ENCODE measurements at regions not wholly inside any gene's neighbourhood (a gene's known extent, or its start where the extent isn't known, plus 50 kb on each side); places are given as distances from the start of the nearest gene placed in this dataset.

- TF ChIP-seq CTCF (IDR thresholded peaks at IDR 0.05) = no peak
- no peak overlapping the region for H3K27ac ChIP-seq (ENCODE audit: low read depth in 1 of 2, low read length in 2 of 2)
- no peak overlapping the region for H3K4me3 ChIP-seq (replicated peaks in 1 of 3; ENCODE audit: low read depth in 2 of 3, low read length in 3 of 3)
- no peaks in the 10 kb centered on the region for H4K20me1 ChIP-seq (ENCODE audit: insufficient read depth, low read length)
- Mint-ChIP-seq H3K27ac (no peak overlapping the region), H3K27me3 (ENCODE audit: low read depth in 3 of 3) (no peaks in the 10 kb centered on the region), H3K36me3 (no peaks in the 10 kb centered on the region), H3K4me3 (no peak overlapping the region), H3K4me1 (no peaks in the 10 kb centered on the region), H3K9me3 (no peaks in the 10 kb centered on the region)
- no peaks in the 10 kb centered on the region for H3K27me3 ChIP-seq (ENCODE audit: control insufficient read depth in 2 of 2, insufficient read depth in 2 of 2, low read length in 2 of 2)
- no peak overlapping the region for H3K4me2 ChIP-seq (replicated peaks; ENCODE audit: extremely low read depth, low read length, poor library complexity, severe bottlenecking)
- DNase-seq = no peak
- H2AFZ ChIP-seq (ENCODE audit: insufficient read depth, low read depth, low read length, poor library complexity, severe bottlenecking) = no peak overlapping the region
- no peaks in the 10 kb centered on the region for H3K79me2 ChIP-seq (ENCODE audit: insufficient read depth, low read length)
- intact Hi-C loops (cut with micrococcal nuclease) = no loop called here
- no peak overlapping the region for H3K9ac ChIP-seq (ENCODE audit: insufficient read depth, low read length, poor library complexity, severe bottlenecking)
- H3K36me3 ChIP-seq (replicated peaks in 1 of 2; ENCODE audit: control insufficient read depth in 1 of 2, insufficient read depth in 2 of 2, low read length in 2 of 2) = no peaks in the 10 kb centered on the region
- H3K9me3 ChIP-seq (replicated peaks in 1 of 2; ENCODE audit: control insufficient read depth in 1 of 2, insufficient read depth in 1 of 2, low read length in 2 of 2) = no peaks in the 10 kb centered on the region
- H3K4me1 ChIP-seq (ENCODE audit: control insufficient read depth in 1 of 2, insufficient read depth in 2 of 2, low read length in 2 of 2) = no peaks in the 10 kb centered on the region
- no CpG with 5 or more reads among the region's 1 CpG for WGBS (ENCODE audit: insufficient coverage)
Measured at GRCh38 chr5:96243862-96244261, 189.2 kb downstream of the PCSK1 start.

DNA sequence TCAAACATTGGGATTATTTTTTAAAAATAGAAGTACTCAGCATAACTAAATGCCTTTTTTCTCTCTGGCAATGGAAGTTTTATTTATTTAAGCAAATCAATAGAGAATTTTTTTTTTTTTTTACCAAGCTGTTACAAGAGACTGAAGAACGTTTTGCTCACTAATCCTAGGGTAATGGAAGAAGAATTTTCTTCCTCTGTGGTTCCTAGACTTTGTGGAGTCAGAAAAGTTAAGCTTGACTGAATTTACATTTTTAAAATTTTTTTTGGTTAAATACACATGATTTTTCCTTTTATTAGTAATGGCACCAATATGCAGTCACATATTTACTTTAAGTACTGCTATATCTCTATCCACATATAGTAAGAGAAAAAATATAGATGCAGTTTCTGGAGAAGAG is 189.8 kb downstream of the PCSK1 start:
- Histone ChIP-seq H3K9ac (ENCODE audit: insufficient read depth, low read length, poor library complexity, severe bottlenecking) (no peak overlapping the region), H3K36me3 (replicated peaks in 1 of 2; ENCODE audit: control insufficient read depth in 1 of 2, insufficient read depth in 2 of 2, low read length in 2 of 2) (no peaks in the 10 kb centered on the region), H3K27me3 (ENCODE audit: control insufficient read depth in 2 of 2, insufficient read depth in 2 of 2, low read length in 2 of 2) (no peaks in the 10 kb centered on the region), H3K27ac (ENCODE audit: low read depth in 1 of 2, low read length in 2 of 2) (no peak overlapping the region), H3K4me1 (ENCODE audit: control insufficient read depth in 1 of 2, insufficient read depth in 2 of 2, low read length in 2 of 2) (no peaks in the 10 kb centered on the region), H3K79me2 (ENCODE audit: insufficient read depth, low read length) (no peaks in the 10 kb centered on the region), H2AFZ (ENCODE audit: insufficient read depth, low read depth, low read length, poor library complexity, severe bottlenecking) (no peak overlapping the region), H4K20me1 (ENCODE audit: insufficient read depth, low read length) (no peaks in the 10 kb centered on the region), H3K4me3 (replicated peaks in 1 of 3; ENCODE audit: low read depth in 2 of 3, low read length in 3 of 3) (no peak overlapping the region), H3K4me2 (replicated peaks; ENCODE audit: extremely low read depth, low read length, poor library complexity, severe bottlenecking) (no peak overlapping the region), H3K9me3 (replicated peaks in 1 of 2; ENCODE audit: control insufficient read depth in 1 of 2, insufficient read depth in 1 of 2, low read length in 2 of 2) (no peaks in the 10 kb centered on the region)
- no peak overlapping the region for H3K4me3 Mint-ChIP-seq
- no peaks in the 10 kb centered on the region for H3K4me1 Mint-ChIP-seq
- no peaks in the 10 kb centered on the region for H3K36me3 Mint-ChIP-seq
- H3K27me3 Mint-ChIP-seq (ENCODE audit: low read depth in 3 of 3) = peaks cover 0 to 1% (median 0%) of the 10 kb centered on the region in 3 donors
- H3K9me3 Mint-ChIP-seq = no peaks in the 10 kb centered on the region
- no CpG with 5 or more reads among the region's 1 CpG for WGBS (ENCODE audit: insufficient coverage)
- no peak for DNase-seq
- no peak overlapping the region for H3K27ac Mint-ChIP-seq
- no peak for TF ChIP-seq CTCF (IDR thresholded peaks at IDR 0.05)
- intact Hi-C loops (cut with micrococcal nuclease) = no loop called here
